A549 (cell line): ENCODE measurements at regions not wholly inside any gene's neighbourhood (a gene's known extent, or its start where the extent isn't known, plus 50 kb on each side); places are given as distances from the start of the nearest gene placed in this dataset.

Source experiments
- CTCF ChIP-seq: fragments of >200 bp; sonication (Bioruptor Twin); formaldehyde crosslinking; IDR thresholded peaks from 3 replicates; pipeline ENCODE4 v1.5.1; 2016
- ELK1 ChIP-seq: fragments of 150-350 bp; IDR thresholded peaks from 2 replicates; pipeline ENCODE4 v1.6.1; 2014; ENCODE audit warnings: low read depth, mild to moderate bottlenecking, low read length
- NFE2L2 ChIP-seq: fragments of 150-350 bp; conservative IDR thresholded peaks from 2 replicates; pipeline ENCODE4 v1.6.1; 2014; ENCODE audit warnings: low read length
- RAD21 ChIP-seq, 2 experiments: fragments of >200 bp in 1 of 2; sonication (Bioruptor Twin) in 1 of 2; formaldehyde crosslinking in 1 of 2; IDR thresholded peaks in 1 of 2; conservative IDR thresholded peaks in 1 of 2; 2 replicates in 1 of 2; 3 replicates in 1 of 2; pipeline ENCODE4 v1.6.1; 2012 to 2018; ENCODE audit warnings: inconsistent platforms in 1 of 2

GRCh38 chr5:38618154-38618553 lies 61.7 kb upstream of the LIFR start:
- TF ChIP-seq RAD21 (conservative IDR thresholded peaks at IDR 0.05 in 1 of 2, IDR thresholded peaks at IDR 0.05 in 1 of 2) (no peak), ELK1 (no peak), CTCF (no peak), NFE2L2 (no peak)
